ENCODE measurements at regions not wholly inside any gene's neighbourhood (a gene's known extent, or its start where the extent isn't known, plus 50 kb on each side); places are given as distances from the start of the nearest gene placed in this dataset.

DNA sequence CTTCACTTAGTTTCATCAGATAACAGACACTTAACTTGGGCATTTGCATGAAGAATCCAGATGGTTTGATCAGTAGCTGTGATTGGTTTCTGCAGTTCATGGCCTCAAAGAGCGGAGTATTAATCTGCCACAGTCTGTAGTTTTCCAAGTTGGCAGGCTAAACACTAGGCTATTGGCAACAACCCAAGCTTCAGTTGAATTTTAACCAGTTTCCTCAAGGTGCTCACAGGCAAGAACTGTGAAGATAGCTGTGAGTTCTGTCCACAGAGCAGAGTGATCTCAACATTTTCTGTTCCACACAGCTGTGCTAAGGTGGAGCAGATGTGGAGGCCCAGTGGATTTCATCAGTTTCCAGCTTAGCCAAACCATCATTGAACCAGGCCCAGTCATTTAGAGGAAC, 469.5 kb upstream of the LINC00305 start:
- TF ChIP-seq ARNTL (CRISPR knock-in tag; IDR thresholded peaks at IDR 0.05; ENCODE audit: borderline replicate concordance, low read depth) = no peak
- TF ChIP-seq PATZ1 (CRISPR knock-in tag; IDR thresholded peaks at IDR 0.05; ENCODE audit: borderline replicate concordance) = no peak
- no peak for TF ChIP-seq TCF4 (CRISPR knock-in tag; IDR thresholded peaks at IDR 0.05; ENCODE audit: borderline replicate concordance)
- TF ChIP-seq RARB (CRISPR knock-in tag; IDR thresholded peaks at IDR 0.05) = no peak
- no peak for TF ChIP-seq ZNF8 (CRISPR knock-in tag; IDR thresholded peaks at IDR 0.05)
- TF ChIP-seq ZFP3 (CRISPR knock-in tag; IDR thresholded peaks at IDR 0.05) = no peak
- TF ChIP-seq ZFP30 (CRISPR knock-in tag; IDR thresholded peaks at IDR 0.05) = no peak
- no peak for TF ChIP-seq ISL1 (CRISPR knock-in tag; IDR thresholded peaks at IDR 0.05)
- no peak for TF ChIP-seq ZC3H10 (CRISPR knock-in tag; IDR thresholded peaks at IDR 0.05)
- TF ChIP-seq POU6F1 (CRISPR knock-in tag; IDR thresholded peaks at IDR 0.05; ENCODE audit: borderline replicate concordance, low read depth) = no peak
- no peak for TF ChIP-seq OSR1 (CRISPR knock-in tag; IDR thresholded peaks at IDR 0.05)
